Astrocyte (in vitro differentiated cells and primary cell): ENCODE measurements at regions not wholly inside any gene's neighbourhood (a gene's known extent, or its start where the extent isn't known, plus 50 kb on each side); places are given as distances from the start of the nearest gene placed in this dataset.

Source experiments
- CTCF ChIP-seq: IDR thresholded peaks from 2 replicates; pipeline ENCODE4 v1.5.1; 2011; ENCODE audit warnings: low read depth, mild to moderate bottlenecking, inconsistent platforms, low read length, moderate library complexity; ENCODE audit not compliant: insufficient read depth
- EZH2 ChIP-seq: IDR thresholded peaks from 2 replicates; pipeline ENCODE4 v1.6.1; 2012; ENCODE audit warnings: mild to moderate bottlenecking, low read length, inconsistent platforms; ENCODE audit not compliant: insufficient read depth

GRCh38 chr13:86269511-86269910, 470.3 kb upstream of the SLITRK6 start:
- TF ChIP-seq CTCF = no peak
- no peak for TF ChIP-seq EZH2
